PFSK-1 (cell line): ENCODE measurements at regions not wholly inside any gene's neighbourhood (a gene's known extent, or its start where the extent isn't known, plus 50 kb on each side); places are given as distances from the start of the nearest gene placed in this dataset.

ENCODE experiments used
- POLR2AphosphoS5 ChIP-seq: IDR thresholded peaks from 2 replicates; pipeline ENCODE4 v1.6.1; 2012; ENCODE audit warnings: low read depth, mild to moderate bottlenecking, control low read depth, low read length, moderate library complexity
- SIN3A ChIP-seq: IDR thresholded peaks from 2 replicates; pipeline ENCODE4 v1.6.1; 2012; ENCODE audit warnings: mild to moderate bottlenecking, low read length, moderate library complexity, borderline replicate concordance; ENCODE audit not compliant: insufficient read depth
- TAF1 ChIP-seq: IDR thresholded peaks from 2 replicates; pipeline ENCODE4 v1.6.1; 2012; ENCODE audit warnings: low read length, control low read depth, borderline replicate concordance; ENCODE audit not compliant: insufficient read depth
- TF ChIP-seq, protein P1 (sequence below), 2 experiments: IDR thresholded peaks; 2 replicates each; pipeline versions ENCODE4 v1.6.1 to v1.8.0; 2011 to 2012; ENCODE audit warnings: low read depth in 2 of 2, low read length in 2 of 2, control low read depth in 1 of 2, inconsistent platforms in 1 of 2, mild to moderate bottlenecking in 1 of 2, moderate library complexity in 1 of 2; ENCODE audit not compliant: insufficient read depth in 1 of 2

DNA sequence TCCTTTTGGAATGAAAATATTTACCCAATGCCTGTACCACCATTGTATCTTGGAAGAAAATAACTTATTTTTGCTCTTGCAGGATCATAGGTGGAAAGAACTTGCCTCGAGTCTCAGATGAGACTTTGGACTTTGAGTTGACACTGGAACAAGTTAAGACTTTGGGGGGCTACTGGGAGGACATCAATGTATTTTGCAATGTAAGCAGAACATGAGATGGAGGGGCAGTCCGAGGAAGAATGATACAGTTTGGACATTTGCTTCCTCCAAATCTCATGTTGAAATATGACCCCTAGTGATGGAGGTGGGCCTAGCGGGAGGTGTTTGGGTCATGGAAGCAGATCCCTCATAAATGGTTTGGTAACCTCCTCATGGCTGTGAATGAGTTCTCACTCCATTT lies 1428.6 kb downstream of the ZPLD1 start:
- TF ChIP-seq TAF1: no peak
- TF ChIP-seq SIN3A: no peak
- TF ChIP-seq, protein P1, sequence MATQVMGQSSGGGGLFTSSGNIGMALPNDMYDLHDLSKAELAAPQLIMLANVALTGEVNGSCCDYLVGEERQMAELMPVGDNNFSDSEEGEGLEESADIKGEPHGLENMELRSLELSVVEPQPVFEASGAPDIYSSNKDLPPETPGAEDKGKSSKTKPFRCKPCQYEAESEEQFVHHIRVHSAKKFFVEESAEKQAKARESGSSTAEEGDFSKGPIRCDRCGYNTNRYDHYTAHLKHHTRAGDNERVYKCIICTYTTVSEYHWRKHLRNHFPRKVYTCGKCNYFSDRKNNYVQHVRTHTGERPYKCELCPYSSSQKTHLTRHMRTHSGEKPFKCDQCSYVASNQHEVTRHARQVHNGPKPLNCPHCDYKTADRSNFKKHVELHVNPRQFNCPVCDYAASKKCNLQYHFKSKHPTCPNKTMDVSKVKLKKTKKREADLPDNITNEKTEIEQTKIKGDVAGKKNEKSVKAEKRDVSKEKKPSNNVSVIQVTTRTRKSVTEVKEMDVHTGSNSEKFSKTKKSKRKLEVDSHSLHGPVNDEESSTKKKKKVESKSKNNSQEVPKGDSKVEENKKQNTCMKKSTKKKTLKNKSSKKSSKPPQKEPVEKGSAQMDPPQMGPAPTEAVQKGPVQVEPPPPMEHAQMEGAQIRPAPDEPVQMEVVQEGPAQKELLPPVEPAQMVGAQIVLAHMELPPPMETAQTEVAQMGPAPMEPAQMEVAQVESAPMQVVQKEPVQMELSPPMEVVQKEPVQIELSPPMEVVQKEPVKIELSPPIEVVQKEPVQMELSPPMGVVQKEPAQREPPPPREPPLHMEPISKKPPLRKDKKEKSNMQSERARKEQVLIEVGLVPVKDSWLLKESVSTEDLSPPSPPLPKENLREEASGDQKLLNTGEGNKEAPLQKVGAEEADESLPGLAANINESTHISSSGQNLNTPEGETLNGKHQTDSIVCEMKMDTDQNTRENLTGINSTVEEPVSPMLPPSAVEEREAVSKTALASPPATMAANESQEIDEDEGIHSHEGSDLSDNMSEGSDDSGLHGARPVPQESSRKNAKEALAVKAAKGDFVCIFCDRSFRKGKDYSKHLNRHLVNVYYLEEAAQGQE (IDR thresholded peaks at IDR 0.05; ENCODE audit: insufficient read depth in 1 of 2, low read depth in 2 of 2, low read length in 2 of 2): no peak
- TF ChIP-seq POLR2AphosphoS5: no peak
